ENCODE measurements at regions not wholly inside any gene's neighbourhood (a gene's known extent, or its start where the extent isn't known, plus 50 kb on each side); places are given as distances from the start of the nearest gene placed in this dataset.
"Not testable (repeated sequence)": the region's sequence is repeated elsewhere in the genome, so short reads cannot be mapped to it uniquely, and the experiment has no call there.

- DNase-seq (ENCODE audit: low read depth) = no peak
These were observed 259.4 kb downstream of the GJA1 start for GRCh38 chr6:121694801-121695251.

DNA sequence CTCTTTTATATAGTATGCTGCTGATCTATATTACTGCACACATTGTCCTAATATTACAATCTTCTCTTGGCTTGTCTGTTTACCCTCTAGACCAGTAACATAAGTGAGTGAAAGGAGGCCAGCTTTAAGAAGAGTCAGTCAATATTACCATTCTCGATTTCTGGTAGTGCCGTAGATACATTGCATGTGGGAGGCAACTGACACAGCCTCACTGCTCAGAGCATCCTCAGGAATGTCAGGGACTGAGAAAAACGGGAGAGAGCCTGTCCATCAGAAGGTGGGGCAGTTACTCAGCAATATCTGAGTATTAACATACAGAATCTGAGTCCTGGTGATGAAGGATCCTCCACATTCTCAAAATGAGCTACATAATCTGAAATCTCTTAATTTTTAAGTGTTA, 259.9 kb downstream of the GJA1 start:
- DNase-seq (ENCODE audit: low read depth) = no peak

- DNase-seq (ENCODE audit: low read depth) = no peak
These were observed 262.5 kb downstream of the GJA1 start for GRCh38 chr6:121697921-121698320.

DNA sequence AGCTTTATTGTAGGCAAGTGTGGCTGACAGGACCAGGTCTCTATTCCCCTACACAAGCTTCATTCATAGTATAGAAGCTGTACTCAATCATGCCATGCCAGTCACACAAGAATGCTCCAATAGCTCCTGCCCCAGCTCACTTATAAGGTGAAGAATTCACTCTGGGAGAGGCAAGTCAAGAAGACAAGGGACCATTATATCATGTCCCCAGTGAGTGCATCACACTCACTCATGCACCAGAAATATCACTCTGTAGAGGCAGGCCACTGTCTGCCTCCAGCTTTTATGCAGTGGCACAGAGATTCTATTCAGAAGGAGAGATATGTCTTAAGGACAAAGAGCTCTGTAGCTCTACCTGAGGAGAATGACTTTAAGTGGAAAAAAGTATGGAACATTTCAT, 263.2 kb downstream of the GJA1 start:
- no peak for DNase-seq (ENCODE audit: low read depth)

DNA sequence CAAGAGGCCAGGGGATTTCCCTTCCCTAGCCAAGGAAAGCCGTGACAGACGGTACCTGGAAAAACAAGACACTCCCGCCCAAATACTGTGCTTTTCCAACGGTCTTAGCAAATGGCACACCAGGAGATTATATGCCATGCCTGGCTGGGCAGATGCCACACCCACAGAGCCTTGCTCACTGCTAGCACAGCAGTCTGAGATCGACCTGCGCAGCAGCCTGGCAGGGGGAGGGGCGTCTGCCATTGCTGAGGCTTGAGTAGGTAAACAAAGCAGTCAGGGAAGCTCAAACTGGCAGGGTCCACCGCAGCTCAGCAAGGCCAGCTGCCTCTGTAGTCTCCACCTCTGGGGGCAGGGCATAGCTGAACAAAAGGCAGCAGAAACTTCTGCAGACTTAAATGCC, 267.7 kb downstream of the GJA1 start:
- not testable (repeated sequence) for DNase-seq (ENCODE audit: low read depth)

DNA sequence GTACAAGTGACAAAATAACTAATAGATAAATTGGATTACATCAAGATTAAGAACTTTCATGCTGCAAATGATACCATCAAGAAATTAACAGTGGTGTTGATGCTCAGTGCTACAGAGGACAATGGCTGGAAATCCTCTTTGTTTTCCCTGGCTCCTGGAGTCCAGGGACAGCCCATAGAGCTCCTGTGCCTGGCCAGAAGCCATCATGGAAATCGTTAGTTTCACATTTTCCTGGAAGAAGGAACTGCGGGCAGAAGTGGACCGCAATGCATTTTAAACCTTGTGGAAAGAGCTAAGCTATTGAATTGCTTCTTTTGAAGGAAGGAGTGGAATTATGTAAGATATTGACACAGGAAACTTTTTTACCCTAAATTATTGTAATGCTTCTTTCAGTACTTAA, 276.0 kb downstream of the GJA1 start:
- no peak for DNase-seq (ENCODE audit: low read depth)

DNA sequence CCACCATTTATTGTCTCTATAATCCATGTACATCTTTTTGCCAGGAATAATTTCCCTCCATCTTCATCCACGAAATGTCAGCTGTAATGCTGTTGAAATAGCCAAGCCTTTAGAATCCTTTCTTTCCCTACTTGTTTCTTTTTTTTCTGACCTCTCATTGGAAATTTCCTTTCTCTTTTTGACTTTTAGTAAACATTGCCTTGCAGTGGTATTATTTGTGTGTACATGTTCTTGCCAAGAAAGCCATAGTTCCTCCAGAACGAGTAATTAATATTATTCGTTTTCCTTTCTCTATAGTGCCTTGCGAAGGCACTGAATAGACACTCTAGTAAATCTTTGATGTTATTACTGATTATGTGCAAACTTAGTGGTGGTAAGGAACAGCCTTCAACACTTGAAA, 282.2 kb downstream of the GJA1 start:
- no peak for DNase-seq (ENCODE audit: low read depth)

- DNase-seq (ENCODE audit: low read depth) = not testable (repeated sequence)
These were observed 285.4 kb downstream of the GJA1 start for GRCh38 chr6:121720867-121721266.

- no peak for DNase-seq (ENCODE audit: low read depth)
These were observed 288.2 kb downstream of the GJA1 start for GRCh38 chr6:121723623-121724022.

DNA sequence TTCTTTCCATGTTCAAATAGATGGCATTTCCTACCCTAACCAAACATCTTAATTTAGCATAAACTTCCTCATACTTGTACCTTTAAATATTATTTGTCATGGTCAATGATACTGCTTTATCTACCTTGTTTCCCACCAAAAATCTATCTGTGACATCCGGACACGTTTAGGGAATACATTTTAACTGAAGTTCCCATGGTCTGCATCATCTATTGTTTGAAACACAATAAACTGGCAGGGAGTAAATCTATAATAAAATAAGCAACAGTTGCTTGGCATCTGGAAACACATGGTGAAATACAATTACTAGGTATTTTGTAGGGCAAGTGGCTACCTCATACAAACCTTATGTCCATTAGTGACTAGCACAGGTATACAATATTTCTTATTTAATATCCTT, 289.1 kb downstream of the GJA1 start:
- DNase-seq (ENCODE audit: low read depth) = no peak

- DNase-seq (ENCODE audit: low read depth) = no peak
These were observed 291.1 kb downstream of the GJA1 start for GRCh38 chr6:121726596-121726995.

DNA sequence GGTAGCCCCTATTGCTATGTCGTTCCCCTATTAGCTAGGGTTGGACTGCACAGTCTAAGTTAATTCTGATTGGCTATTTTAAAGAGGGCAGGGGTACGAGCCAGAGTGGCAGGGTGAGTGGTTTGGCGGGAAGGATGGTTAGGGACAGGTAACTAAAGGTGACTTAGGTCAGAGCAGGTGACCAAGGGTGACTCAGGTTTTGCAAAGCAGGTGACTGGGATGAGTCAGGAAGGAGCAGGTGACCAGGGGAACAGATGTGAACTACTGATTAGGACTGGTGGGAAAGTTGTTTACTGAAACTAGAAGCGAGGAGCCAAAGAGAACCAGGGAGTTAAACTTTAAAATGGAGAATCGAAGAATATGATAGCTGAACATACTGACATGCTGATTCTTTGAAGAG, 295.2 kb downstream of the GJA1 start:
- no peak for DNase-seq (ENCODE audit: low read depth)

DNA sequence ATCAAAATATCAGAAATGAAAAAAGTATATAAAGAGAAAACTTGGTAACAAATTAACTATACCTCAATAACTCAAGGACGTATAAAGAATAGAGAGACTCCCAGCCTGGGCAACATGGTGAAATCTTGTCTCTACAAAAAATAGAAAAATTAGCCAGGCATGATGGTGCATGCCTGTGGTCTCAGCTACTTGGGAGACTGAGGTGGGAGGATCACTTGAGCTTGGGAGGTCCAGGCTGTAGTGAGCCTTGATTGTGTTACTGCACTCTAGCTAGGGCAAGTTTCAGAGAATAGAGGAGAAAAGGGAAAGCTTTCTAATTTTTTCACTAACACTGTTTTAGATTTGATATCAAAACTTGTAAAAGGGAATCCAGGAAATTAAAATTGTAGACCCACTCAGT, 295.9 kb downstream of the GJA1 start:
- DNase-seq (ENCODE audit: low read depth) = no peak

DNA sequence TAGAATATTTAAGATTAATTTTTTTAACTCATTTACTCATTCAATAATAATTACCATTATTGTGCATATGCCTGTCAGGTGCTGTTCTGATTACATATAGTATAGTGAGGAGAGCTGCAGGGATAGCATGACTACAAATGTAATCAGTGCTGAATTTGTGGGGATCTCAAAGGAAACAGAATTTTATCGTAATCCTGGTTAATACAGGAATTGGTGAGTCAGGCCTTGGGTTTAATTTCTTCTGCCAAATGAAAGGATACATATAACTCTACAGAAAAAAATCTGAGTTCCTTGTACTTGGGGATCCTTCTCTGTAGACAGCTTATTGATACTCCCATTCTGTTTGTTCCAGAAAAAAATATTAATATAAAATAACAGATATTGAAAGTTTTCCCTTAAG, 297.2 kb downstream of the GJA1 start:
- no peak for DNase-seq (ENCODE audit: low read depth)

- no peak for DNase-seq (ENCODE audit: low read depth)
These were observed 297.8 kb downstream of the GJA1 start for GRCh38 chr6:121733234-121733633.

- not testable (repeated sequence) for DNase-seq (ENCODE audit: low read depth)
These were observed 304.7 kb downstream of the GJA1 start for GRCh38 chr6:121740188-121740587.

DNA sequence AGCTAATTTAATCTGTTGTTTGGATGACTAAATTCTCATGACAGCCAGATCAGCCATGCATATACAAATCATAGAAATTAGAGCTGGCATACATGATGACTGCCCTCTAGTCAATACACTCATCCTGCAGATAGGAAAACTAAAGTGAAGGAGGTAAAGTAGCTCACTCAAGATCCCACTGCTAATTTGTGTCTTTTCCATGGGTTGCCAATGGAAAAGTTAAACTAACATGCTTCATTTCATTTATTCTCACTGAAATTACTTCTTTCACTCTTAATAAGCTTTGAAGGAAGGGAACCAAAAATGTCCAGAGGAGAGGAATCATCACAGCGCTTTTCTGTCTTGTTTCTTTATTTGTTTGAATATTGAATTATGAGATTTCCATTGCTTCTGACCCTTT, 308.2 kb downstream of the GJA1 start:
- no peak for DNase-seq (ENCODE audit: low read depth)

DNA sequence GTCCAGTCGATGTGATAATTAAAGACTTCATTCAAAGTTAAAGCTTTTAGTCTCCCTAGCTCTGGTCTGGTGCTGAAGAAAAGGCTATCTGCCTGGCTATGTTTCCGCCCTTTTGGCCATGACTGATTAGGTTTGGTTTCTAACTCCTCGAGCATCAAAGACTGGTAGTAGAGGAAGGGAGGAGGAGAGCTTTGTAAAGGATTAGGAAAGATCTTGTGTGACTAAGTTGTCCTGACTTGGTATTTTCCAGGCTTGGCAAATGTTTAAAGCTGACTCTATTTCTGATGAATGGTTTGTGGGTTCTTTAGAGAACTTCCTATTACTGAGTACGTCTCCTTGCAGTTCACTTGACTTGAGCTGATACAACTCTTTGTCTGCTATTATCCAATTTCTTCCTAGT, 312.9 kb downstream of the GJA1 start:
- DNase-seq (ENCODE audit: low read depth) = no peak

- DNase-seq (ENCODE audit: low read depth) = no peak
These were observed 313.4 kb downstream of the GJA1 start for GRCh38 chr6:121748850-121749249.

DNA sequence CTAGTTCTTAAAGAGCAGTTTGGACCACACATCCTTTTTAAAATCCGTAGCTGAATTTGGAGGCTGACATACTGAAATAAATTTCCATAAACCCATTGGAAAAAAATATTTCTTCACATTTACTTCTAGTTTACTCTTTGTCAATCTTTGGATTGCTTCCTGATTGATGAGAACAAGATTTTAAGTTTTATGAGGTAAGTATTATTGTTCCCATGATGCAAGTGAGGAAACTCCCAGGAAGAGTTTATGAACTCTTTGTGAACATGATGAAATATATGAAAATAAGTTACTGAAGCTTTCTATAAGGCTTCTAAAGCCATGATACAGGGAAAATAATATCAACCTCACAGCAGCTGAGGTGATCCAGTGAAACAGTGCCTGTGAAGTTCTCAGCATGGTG, 320.0 kb downstream of the GJA1 start:
- no peak for DNase-seq (ENCODE audit: low read depth)

GRCh38 chr6:121756666-121757065, 321.2 kb downstream of the GJA1 start:
- no peak for DNase-seq (ENCODE audit: low read depth)

GRCh38 chr6:121759370-121759769, 323.9 kb downstream of the GJA1 start:
- no peak for DNase-seq (ENCODE audit: low read depth)

GRCh38 chr6:121760191-121760590, 324.7 kb downstream of the GJA1 start:
- DNase-seq (ENCODE audit: low read depth) = no peak

DNA sequence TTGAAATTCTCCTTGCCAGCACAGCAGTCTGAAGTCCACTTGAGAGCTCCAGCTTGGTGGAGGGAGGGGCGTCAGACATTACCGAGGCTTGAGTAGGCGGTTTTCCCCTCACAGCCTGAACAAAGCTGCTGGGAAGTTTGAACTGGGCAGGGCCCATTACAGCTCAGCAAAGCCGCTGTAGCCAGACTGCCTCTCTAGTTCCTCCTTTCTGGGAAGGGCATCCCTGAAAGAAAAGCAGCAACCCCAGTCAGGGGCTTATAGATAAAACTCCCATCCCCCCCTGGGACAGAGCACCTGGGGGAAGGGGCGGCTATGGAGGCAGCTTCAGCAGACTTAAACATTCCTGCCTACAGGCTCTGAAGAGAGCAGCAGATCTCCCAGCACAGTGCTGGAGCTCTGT, 325.3 kb downstream of the GJA1 start:
- no peak for DNase-seq (ENCODE audit: low read depth)

- no peak for DNase-seq (ENCODE audit: low read depth)
These were observed 329.0 kb downstream of the GJA1 start for GRCh38 chr6:121764493-121764892.
